ENCODE measurements at regions not wholly inside any gene's neighbourhood (a gene's known extent, or its start where the extent isn't known, plus 50 kb on each side); places are given as distances from the start of the nearest gene placed in this dataset.

DNA sequence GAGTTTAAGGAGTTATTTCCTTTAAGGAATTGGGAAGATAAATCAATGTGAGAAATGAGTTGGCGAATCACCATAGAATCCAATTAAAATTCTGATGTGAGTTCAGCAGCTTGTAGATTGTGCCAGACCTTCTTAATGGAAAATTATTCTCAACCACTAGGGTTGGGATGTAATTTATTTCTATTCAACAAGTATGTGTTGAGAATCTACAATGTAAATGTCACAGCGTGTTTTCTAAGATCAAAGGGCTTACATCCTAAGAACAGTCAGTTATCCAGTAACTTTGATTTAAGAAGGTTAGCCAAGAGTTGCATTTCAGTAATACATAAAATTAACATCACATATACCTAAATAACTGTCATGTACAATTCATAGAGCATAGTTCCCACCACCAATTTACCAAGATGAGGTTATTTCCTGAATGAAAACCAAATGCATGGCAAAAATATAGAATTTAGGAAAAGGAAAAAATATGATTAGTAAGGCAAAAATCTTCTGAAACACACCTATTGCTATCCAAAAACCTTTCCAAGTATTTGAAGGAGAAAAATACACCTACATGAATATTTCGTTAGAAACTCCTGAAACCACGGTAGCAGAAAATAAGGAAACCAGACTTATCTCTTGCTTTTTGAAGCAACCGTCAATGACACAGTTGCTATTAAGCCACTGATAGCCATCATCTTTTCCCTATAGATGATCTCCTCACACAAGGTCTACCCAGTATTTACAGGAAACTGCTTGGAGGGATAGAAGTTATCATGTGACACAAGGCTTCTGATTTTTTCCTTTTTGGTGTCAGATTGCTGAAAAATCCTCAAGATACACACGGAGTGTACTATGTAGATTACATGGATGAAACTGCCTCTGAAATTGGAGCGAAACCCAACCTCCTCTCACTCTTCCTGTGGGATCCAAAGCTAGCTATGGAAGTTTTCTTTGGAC is 259.4 kb upstream of the POGK start:
- H3K4me1 Mint-ChIP-seq (ENCODE audit: low read depth, unreplicated experiment), result no peaks in the 10 kb centered on the region
- Histone ChIP-seq H3K27me3 (ENCODE audit: insufficient read depth, low read length) (no peaks in the 10 kb centered on the region), H3K27ac (ENCODE audit: low read depth, low read length) (no peak overlapping the region), H2AFZ (ENCODE audit: low read depth, low read length) (no peak overlapping the region), H3K4me1 (ENCODE audit: insufficient read depth, low read length) (no peaks in the 10 kb centered on the region), H3K4me3 (ENCODE audit: insufficient read depth, low read depth, low read length) (no peak overlapping the region), H3K36me3 (ENCODE audit: insufficient read depth, low read length) (no peaks in the 10 kb centered on the region), H4K20me1 (ENCODE audit: insufficient read depth, low read length) (no peaks in the 10 kb centered on the region), H3K4me2 (ENCODE audit: low read length) (no peak overlapping the region), H3K9ac (ENCODE audit: low read length) (no peak overlapping the region), H3K9me3 (ENCODE audit: insufficient read depth, low read depth, low read length) (peaks cover 3% of the 10 kb centered on the region), H3K79me2 (ENCODE audit: insufficient read depth, low read length) (no peaks in the 10 kb centered on the region)
- no peak overlapping the region for H3K4me3 Mint-ChIP-seq (ENCODE audit: unreplicated experiment)
- TF ChIP-seq CTCF (IDR thresholded peaks at IDR 0.05; ENCODE audit: insufficient read depth, low read depth, low read length) (no peak), EZH2 (IDR thresholded peaks at IDR 0.05; ENCODE audit: insufficient read depth, low read length) (no peak)
- no peak overlapping the region for H3K27ac Mint-ChIP-seq (ENCODE audit: unreplicated experiment)
- DNase-seq (ENCODE audit: low read depth), result no peak
- H3K36me3 Mint-ChIP-seq (ENCODE audit: low read depth, unreplicated experiment), result no peaks in the 10 kb centered on the region
- peaks cover 5% of the 10 kb centered on the region for H3K27me3 Mint-ChIP-seq (ENCODE audit: low read depth, unreplicated experiment)
- no peaks in the 10 kb centered on the region for H3K9me3 Mint-ChIP-seq (ENCODE audit: unreplicated experiment)
- no peak for FAIRE-seq

GRCh38 chr1:166588741-166589140 is 250.5 kb upstream of the POGK start:
- DNase-seq (ENCODE audit: low read depth) (no peak), FAIRE-seq (no peak)
- Histone ChIP-seq H3K27ac (ENCODE audit: low read depth, low read length) (no peak overlapping the region), H3K36me3 (ENCODE audit: insufficient read depth, low read length) (no peaks in the 10 kb centered on the region), H2AFZ (ENCODE audit: low read depth, low read length) (no peak overlapping the region), H3K4me3 (ENCODE audit: insufficient read depth, low read depth, low read length) (no peak overlapping the region), H3K27me3 (ENCODE audit: insufficient read depth, low read length) (no peaks in the 10 kb centered on the region), H3K9me3 (ENCODE audit: insufficient read depth, low read depth, low read length) (no peaks in the 10 kb centered on the region), H4K20me1 (ENCODE audit: insufficient read depth, low read length) (no peaks in the 10 kb centered on the region), H3K79me2 (ENCODE audit: insufficient read depth, low read length) (no peaks in the 10 kb centered on the region), H3K4me1 (ENCODE audit: insufficient read depth, low read length) (no peaks in the 10 kb centered on the region), H3K4me2 (ENCODE audit: low read length) (no peak overlapping the region), H3K9ac (ENCODE audit: low read length) (no peak overlapping the region)
- Mint-ChIP-seq H3K4me3 (ENCODE audit: unreplicated experiment) (no peak overlapping the region), H3K36me3 (ENCODE audit: low read depth, unreplicated experiment) (no peaks in the 10 kb centered on the region), H3K4me1 (ENCODE audit: low read depth, unreplicated experiment) (no peaks in the 10 kb centered on the region), H3K9me3 (ENCODE audit: unreplicated experiment) (peaks cover 1% of the 10 kb centered on the region), H3K27me3 (ENCODE audit: low read depth, unreplicated experiment) (peaks cover 2% of the 10 kb centered on the region), H3K27ac (ENCODE audit: unreplicated experiment) (no peak overlapping the region)
- TF ChIP-seq CTCF (IDR thresholded peaks at IDR 0.05; ENCODE audit: insufficient read depth, low read depth, low read length) (no peak), EZH2 (IDR thresholded peaks at IDR 0.05; ENCODE audit: insufficient read depth, low read length) (no peak)

- Histone ChIP-seq H3K27me3 (ENCODE audit: insufficient read depth, low read length) (no peaks in the 10 kb centered on the region), H3K4me1 (ENCODE audit: insufficient read depth, low read length) (no peaks in the 10 kb centered on the region), H3K9ac (ENCODE audit: low read length) (no peak overlapping the region), H3K36me3 (ENCODE audit: insufficient read depth, low read length) (no peaks in the 10 kb centered on the region), H3K27ac (ENCODE audit: low read depth, low read length) (no peak overlapping the region), H3K4me3 (ENCODE audit: insufficient read depth, low read depth, low read length) (no peak overlapping the region), H4K20me1 (ENCODE audit: insufficient read depth, low read length) (no peaks in the 10 kb centered on the region), H3K9me3 (ENCODE audit: insufficient read depth, low read depth, low read length) (no peaks in the 10 kb centered on the region), H3K4me2 (ENCODE audit: low read length) (no peak overlapping the region), H3K79me2 (ENCODE audit: insufficient read depth, low read length) (no peaks in the 10 kb centered on the region), H2AFZ (ENCODE audit: low read depth, low read length) (no peak overlapping the region)
- Mint-ChIP-seq H3K27me3 (ENCODE audit: low read depth, unreplicated experiment) (peaks cover 2% of the 10 kb centered on the region), H3K4me3 (ENCODE audit: unreplicated experiment) (no peak overlapping the region), H3K4me1 (ENCODE audit: low read depth, unreplicated experiment) (no peaks in the 10 kb centered on the region), H3K36me3 (ENCODE audit: low read depth, unreplicated experiment) (no peaks in the 10 kb centered on the region), H3K9me3 (ENCODE audit: unreplicated experiment) (peaks cover 1% of the 10 kb centered on the region), H3K27ac (ENCODE audit: unreplicated experiment) (no peak overlapping the region)
- TF ChIP-seq CTCF (IDR thresholded peaks at IDR 0.05; ENCODE audit: insufficient read depth, low read depth, low read length), result no peak
- no peak for DNase-seq (ENCODE audit: low read depth)
- no peak for FAIRE-seq
Measured at GRCh38 chr1:166590161-166590560, 249.1 kb upstream of the POGK start.
